Calu3 (cell line): ENCODE measurements at regions not wholly inside any gene's neighbourhood (a gene's known extent, or its start where the extent isn't known, plus 50 kb on each side); places are given as distances from the start of the nearest gene placed in this dataset.

Experiments
- BruUV-seq: library from RNA; stranded (reverse); fragments of 400-500 nt; replicated peaks from 2 replicates; lab custom pipeline; 2021; lab: Mats Ljungman, UMichigan
- CTCF ChIA-PET: fragments of 300-600 bp; sonication (Branson Sonifier 250); formaldehyde crosslinking; loops from one replicate; lab custom pipeline; 2022; ENCODE audit warnings: antibody characterized with exemption; lab: Charles Lee
- DNase-seq: peaks from one replicate; pipeline ENCODE4 v3.0.0; 2022
- H3K27ac Mint-ChIP-seq: one replicate; pipeline ENCODE4 v1.8.0; 2022; ENCODE audit warnings: mixed read lengths; ENCODE audit not compliant: unreplicated experiment
- H3K27me3 Mint-ChIP-seq: one replicate; pipeline ENCODE4 v1.8.0; 2022; ENCODE audit warnings: mixed read lengths; ENCODE audit not compliant: unreplicated experiment
- H3K36me3 Mint-ChIP-seq: one replicate; pipeline ENCODE4 v1.8.0; 2022; ENCODE audit warnings: mild to moderate bottlenecking, moderate library complexity, mixed read lengths; ENCODE audit not compliant: insufficient read depth, unreplicated experiment
- H3K4me1 Mint-ChIP-seq: one replicate; pipeline ENCODE4 v1.8.0; 2022; ENCODE audit warnings: mild to moderate bottlenecking, low read depth, mixed read lengths; ENCODE audit not compliant: unreplicated experiment
- H3K4me3 Mint-ChIP-seq: one replicate; pipeline ENCODE4 v1.8.0; 2022; ENCODE audit warnings: mild to moderate bottlenecking, low read depth, moderate library complexity, mixed read lengths; ENCODE audit not compliant: unreplicated experiment
- H3K9me3 Mint-ChIP-seq: one replicate; pipeline ENCODE4 v1.8.0; 2022; ENCODE audit warnings: low read depth, mixed read lengths; ENCODE audit not compliant: unreplicated experiment
- CTCF ChIP-seq: fragments of 200-600 bp; IDR thresholded peaks from one replicate; pipeline ENCODE4 v1.8.0; 2022; ENCODE audit warnings: antibody characterized with exemption; ENCODE audit not compliant: unreplicated experiment
- intact Hi-C: fragments of 100-400 bp; cut with micrococcal nuclease; formaldehyde crosslinking; loops from one replicate; pipeline ENCODE4 v1.10.0; 2022; ENCODE audit not compliant: unreplicated experiment

GRCh38 chr11:15906481-15907035, 449.8 kb downstream of the SOX6 start:
- TF ChIP-seq CTCF: no peak
- H3K4me1 Mint-ChIP-seq: peaks cover 11% of the 10 kb centered on the region
- CTCF ChIA-PET: no interaction called here
- no peak overlapping the region for H3K27ac Mint-ChIP-seq
- H3K36me3 Mint-ChIP-seq: no peaks in the 10 kb centered on the region
- no peaks in the 10 kb centered on the region for H3K27me3 Mint-ChIP-seq
- H3K9me3 Mint-ChIP-seq: no peaks in the 10 kb centered on the region
- no TSS peak for BruUV-seq
- intact Hi-C loops: no loop called here
- DNase-seq: no peak
- H3K4me3 Mint-ChIP-seq: no peak overlapping the region

GRCh38 chr11:15907806-15908205, 448.5 kb downstream of the SOX6 start:
- intact Hi-C loops: no loop called here
- DNase-seq: no peak
- no peaks in the 10 kb centered on the region for H3K27me3 Mint-ChIP-seq
- no TSS peak for BruUV-seq
- H3K9me3 Mint-ChIP-seq: no peaks in the 10 kb centered on the region
- H3K4me3 Mint-ChIP-seq: no peak overlapping the region
- H3K27ac Mint-ChIP-seq: no peak overlapping the region
- CTCF ChIA-PET: no interaction called here
- no peaks in the 10 kb centered on the region for H3K4me1 Mint-ChIP-seq
- TF ChIP-seq CTCF: no peak
- H3K36me3 Mint-ChIP-seq: no peaks in the 10 kb centered on the region

GRCh38 chr11:15909937-15910598, 446.3 kb downstream of the SOX6 start:
- Mint-ChIP-seq H3K27ac (no peak overlapping the region), H3K36me3 (no peaks in the 10 kb centered on the region), H3K27me3 (no peaks in the 10 kb centered on the region), H3K9me3 (no peaks in the 10 kb centered on the region), H3K4me1 (peaks cover 7% of the 10 kb centered on the region), H3K4me3 (no peak overlapping the region)
- CTCF ChIA-PET: no interaction called here
- no peak for TF ChIP-seq CTCF
- intact Hi-C loops: no loop called here
- DNase-seq: no peak
- BruUV-seq: no TSS peak

- no peaks in the 10 kb centered on the region for H3K36me3 Mint-ChIP-seq
- H3K27me3 Mint-ChIP-seq: no peaks in the 10 kb centered on the region
- no peak for TF ChIP-seq CTCF
- H3K9me3 Mint-ChIP-seq: no peaks in the 10 kb centered on the region
- H3K4me1 Mint-ChIP-seq: peaks cover 7% of the 10 kb centered on the region
- intact Hi-C loops: no loop called here
- CTCF ChIA-PET: no interaction called here
- no peak for DNase-seq
- BruUV-seq: no TSS peak
- H3K4me3 Mint-ChIP-seq: no peak overlapping the region
- no peak overlapping the region for H3K27ac Mint-ChIP-seq
These were observed 445.6 kb downstream of the SOX6 start for GRCh38 chr11:15910761-15911160.
